GM12872 (cell line): ENCODE measurements at regions not wholly inside any gene's neighbourhood (a gene's known extent, or its start where the extent isn't known, plus 50 kb on each side); places are given as distances from the start of the nearest gene placed in this dataset.

Experiments
- CTCF ChIP-seq: IDR thresholded peaks from 3 replicates; pipeline ENCODE4 v1.5.1; 2011; ENCODE audit warnings: low read depth, mild to moderate bottlenecking, low read length, moderate library complexity; ENCODE audit not compliant: insufficient read depth

- no peak for TF ChIP-seq CTCF
These were observed 91.6 kb downstream of the FZD1 start for GRCh38 chr7:91355695-91356435.

DNA sequence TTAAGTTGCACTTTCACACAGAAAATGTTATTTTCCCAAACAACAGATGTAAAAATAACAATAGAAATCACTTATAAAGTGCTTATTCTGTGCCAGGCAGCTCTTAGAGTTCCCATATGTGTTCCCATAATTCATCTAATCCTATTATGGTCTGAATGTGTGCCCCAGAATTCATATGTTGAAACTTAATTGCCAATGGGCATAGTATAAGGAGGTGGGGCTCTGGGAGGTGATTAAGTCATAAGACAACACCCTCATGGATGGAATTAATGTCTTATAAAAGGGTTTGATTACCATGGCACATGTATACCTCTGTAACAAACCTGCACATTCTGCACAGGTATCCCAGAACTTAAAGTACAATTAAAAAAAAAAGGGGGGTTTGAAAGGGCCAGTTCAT is 92.7 kb downstream of the FZD1 start:
- TF ChIP-seq CTCF, result no peak

- TF ChIP-seq CTCF, result no peak
These were observed 93.1 kb downstream of the FZD1 start for GRCh38 chr7:91357379-91357778.

DNA sequence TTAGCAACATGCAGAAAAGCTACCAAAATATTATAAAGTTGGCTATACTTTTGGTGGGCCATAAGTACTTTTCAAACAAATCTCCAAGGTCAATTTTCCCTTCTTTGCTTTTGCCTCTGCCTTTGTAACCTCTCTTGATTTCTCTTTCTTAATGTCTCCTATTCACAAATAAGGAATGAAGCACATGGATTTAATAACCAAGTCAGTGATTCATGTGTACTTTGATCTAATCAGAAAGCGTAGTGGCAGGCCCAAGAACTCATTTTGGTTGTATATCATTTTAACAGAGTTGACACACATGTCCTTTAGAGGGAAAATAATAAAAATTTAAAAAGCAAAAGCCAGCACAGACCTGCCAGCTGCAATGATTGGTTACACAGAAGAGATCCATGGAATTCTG is 93.7 kb downstream of the FZD1 start:
- TF ChIP-seq CTCF, result no peak

- TF ChIP-seq CTCF, result no peak
These were observed 94.1 kb downstream of the FZD1 start for GRCh38 chr7:91358303-91358702.

GRCh38 chr7:91366091-91366490 is 101.9 kb downstream of the FZD1 start:
- TF ChIP-seq CTCF, result no peak

DNA sequence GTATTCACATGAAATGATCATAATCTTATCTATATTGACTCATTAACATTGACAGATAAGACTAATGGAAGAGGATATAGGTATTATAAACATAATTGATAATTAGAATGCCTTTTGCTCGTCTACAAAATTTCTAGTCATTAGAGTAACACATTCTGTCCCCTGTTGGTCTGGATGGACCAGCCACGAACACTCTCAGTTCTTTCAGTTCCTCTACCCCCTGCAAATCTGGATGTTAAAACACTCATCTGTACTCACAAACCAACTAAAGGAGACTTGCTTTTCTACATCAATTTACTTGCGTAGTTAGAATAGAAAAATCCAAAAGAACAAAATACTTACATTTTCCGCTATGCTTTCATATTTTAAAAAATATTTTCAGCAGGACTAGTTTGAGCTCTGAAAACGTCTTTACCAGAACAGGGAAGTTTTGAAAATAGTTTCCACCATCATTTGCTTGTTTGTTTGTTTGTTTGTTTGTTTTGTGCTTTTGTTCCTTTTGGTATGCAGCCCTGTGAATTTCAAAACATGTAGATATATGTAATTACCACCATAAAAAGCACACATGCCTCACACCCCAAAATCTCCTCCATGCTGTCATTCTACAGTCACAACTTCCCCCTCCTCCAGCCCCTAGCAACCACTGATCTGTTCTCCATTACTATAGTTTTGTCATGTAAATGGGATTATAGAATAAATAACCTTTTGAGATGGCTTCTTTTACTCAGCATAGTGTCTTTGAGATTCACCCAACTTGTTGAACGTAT is 103.8 kb downstream of the FZD1 start:
- no peak for TF ChIP-seq CTCF
